Sigmoid colon (tissue), 6 donors: ENCODE measurements at regions not wholly inside any gene's neighbourhood (a gene's known extent, or its start where the extent isn't known, plus 50 kb on each side); places are given as distances from the start of the nearest gene placed in this dataset.

Experiments used
- DNase-seq: peaks from one replicate; pipeline ENCODE4 v3.0.0-alpha.2; 2019
- H3K27ac ChIP-seq, 4 donors: fragments of 200-600 bp; sonication (generic); one replicate each; pipeline ENCODE4 v1.5.1; 2016 to 2019; ENCODE audit warnings: mild to moderate bottlenecking in 1 of 4
- H3K27me3 ChIP-seq, 3 donors: fragments of 200-600 bp; sonication (generic); one replicate each; pipeline ENCODE4 v1.5.1; 2019; ENCODE audit warnings: mild to moderate bottlenecking in 1 of 3
- H3K36me3 ChIP-seq, 4 donors: fragments of 200-600 bp; sonication (generic); one replicate each; pipeline ENCODE4 v1.5.1; 2016 to 2019
- H3K4me1 ChIP-seq, 4 donors: fragments of 200-600 bp; sonication (generic); one replicate each; pipeline ENCODE4 v1.5.1; 2017 to 2019
- H3K4me3 ChIP-seq, 4 donors: fragments of 200-600 bp; sonication (generic); one replicate each; pipeline ENCODE4 v1.5.1; 2017 to 2019; ENCODE audit warnings: mild to moderate bottlenecking in 2 of 4, moderate library complexity in 1 of 4
- H3K9me3 ChIP-seq, 4 donors: fragments of 200-600 bp in 3 of 4; sonication (generic) in 3 of 4; one replicate each; pipeline versions ENCODE4 v1.5.1 to v1.6.1; 2013 to 2019
- EP300 ChIP-seq, 4 donors: sonication (generic); formaldehyde crosslinking; IDR thresholded peaks; one replicate each; pipeline ENCODE4 v1.6.1; 2017; ENCODE audit warnings: antibody characterized with exemption in 4 of 4
- POLR2A ChIP-seq, 2 donors: fragments of 450-650 bp; IDR thresholded peaks; one replicate each; pipeline ENCODE4 v1.6.1; 2016; ENCODE audit warnings: antibody characterized with exemption in 2 of 2, mild to moderate bottlenecking in 2 of 2, moderate library complexity in 2 of 2
- POLR2AphosphoS5 ChIP-seq, 4 donors: sonication (generic); formaldehyde crosslinking; IDR thresholded peaks; one replicate each; pipeline ENCODE4 v1.6.1; 2017; ENCODE audit warnings: antibody characterized with exemption in 4 of 4
- WGBS, 2 donors: extraction: QIAGEN DNeasy Blood & Tissue Kit; methylation state at CpG; one replicate each; pipeline ENCODE4 v1.1.7; 2013; 5-methylcytosine and 5-hydroxymethylcytosine counted together
- intact Hi-C: fragments of 100-400 bp; cut with DNase I; formaldehyde crosslinking; loops from one replicate; pipeline ENCODE4 v1.15.1; 2023
- TF ChIP-seq, protein P1 (sequence below), 4 experiments: fragments of 450-650 bp in 3 of 4; fragments of 200-600 bp in 1 of 4; IDR thresholded peaks; one replicate each; pipeline ENCODE4 v1.5.1; 2016 to 2019; ENCODE audit warnings: antibody characterized with exemption in 4 of 4, mild to moderate bottlenecking in 3 of 4, moderate library complexity in 2 of 4
- donor health status: healthy with polysubstance abuse.
- donor health status: healthy.

DNA sequence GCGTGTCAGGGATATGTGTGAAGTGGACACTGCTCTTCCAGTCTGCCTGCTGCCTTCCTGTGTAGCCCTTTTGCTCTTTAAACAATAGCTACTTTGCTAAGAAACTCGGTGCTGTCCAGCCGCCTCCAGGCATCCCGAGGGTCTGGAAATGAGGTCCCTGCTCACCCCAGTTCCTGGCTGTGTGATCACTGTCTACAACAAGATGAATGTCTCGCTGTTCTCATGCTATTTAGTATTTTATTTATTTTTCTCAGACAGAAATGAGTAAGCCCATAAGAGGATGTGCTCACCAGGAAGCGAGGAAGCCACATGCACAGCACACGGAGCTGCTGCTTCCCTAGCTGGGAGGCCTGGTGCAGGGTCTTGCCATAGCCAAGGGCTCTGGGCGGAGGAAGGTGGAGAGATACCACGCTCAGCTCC, 167.0 kb upstream of the PITRM1 start:
- Histone ChIP-seq H3K4me3 (no peak overlapping the region), H3K9me3 (no peaks in the 10 kb centered on the region), H3K4me1 (peaks cover 0 to 3% (median 0%) of the 10 kb centered on the region in 4 donors), H3K27me3 (no peaks in the 10 kb centered on the region), H3K27ac (no peak overlapping the region), H3K36me3 (no peaks in the 10 kb centered on the region)
- intact Hi-C loops = no loop called here
- no peak for TF ChIP-seq POLR2A (IDR thresholded peaks at IDR 0.05)
- no peak for TF ChIP-seq POLR2AphosphoS5 (IDR thresholded peaks at IDR 0.05)
- TF ChIP-seq, protein P1, sequence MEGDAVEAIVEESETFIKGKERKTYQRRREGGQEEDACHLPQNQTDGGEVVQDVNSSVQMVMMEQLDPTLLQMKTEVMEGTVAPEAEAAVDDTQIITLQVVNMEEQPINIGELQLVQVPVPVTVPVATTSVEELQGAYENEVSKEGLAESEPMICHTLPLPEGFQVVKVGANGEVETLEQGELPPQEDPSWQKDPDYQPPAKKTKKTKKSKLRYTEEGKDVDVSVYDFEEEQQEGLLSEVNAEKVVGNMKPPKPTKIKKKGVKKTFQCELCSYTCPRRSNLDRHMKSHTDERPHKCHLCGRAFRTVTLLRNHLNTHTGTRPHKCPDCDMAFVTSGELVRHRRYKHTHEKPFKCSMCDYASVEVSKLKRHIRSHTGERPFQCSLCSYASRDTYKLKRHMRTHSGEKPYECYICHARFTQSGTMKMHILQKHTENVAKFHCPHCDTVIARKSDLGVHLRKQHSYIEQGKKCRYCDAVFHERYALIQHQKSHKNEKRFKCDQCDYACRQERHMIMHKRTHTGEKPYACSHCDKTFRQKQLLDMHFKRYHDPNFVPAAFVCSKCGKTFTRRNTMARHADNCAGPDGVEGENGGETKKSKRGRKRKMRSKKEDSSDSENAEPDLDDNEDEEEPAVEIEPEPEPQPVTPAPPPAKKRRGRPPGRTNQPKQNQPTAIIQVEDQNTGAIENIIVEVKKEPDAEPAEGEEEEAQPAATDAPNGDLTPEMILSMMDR (IDR thresholded peaks at IDR 0.05) = no peak
- TF ChIP-seq EP300 (IDR thresholded peaks at IDR 0.05) = no peak
- no peak for DNase-seq
- 56 to 74% methylated on average over 9 of the region's 9 CpGs for WGBS, 2 donors

DNA sequence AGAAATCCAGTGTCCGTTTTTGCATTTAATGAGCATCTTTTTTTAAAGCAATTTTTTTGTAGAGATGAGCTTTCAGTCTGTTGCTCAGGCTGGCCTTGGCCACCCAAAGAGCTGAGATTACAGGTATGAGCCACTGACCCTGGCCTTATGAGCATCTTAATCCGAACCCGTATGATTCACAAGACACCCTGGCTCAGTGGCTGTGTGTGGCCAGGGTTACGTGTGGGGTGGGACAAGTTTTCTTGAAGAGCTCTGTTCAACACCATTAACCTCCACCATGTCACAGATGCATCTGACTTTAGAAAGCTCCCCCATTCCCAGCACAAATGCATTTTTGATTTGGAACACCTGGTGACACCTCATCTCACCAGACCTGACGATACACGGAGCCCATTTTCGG, 166.5 kb upstream of the PITRM1 start:
- TF ChIP-seq POLR2A (IDR thresholded peaks at IDR 0.05) (no peak), POLR2AphosphoS5 (IDR thresholded peaks at IDR 0.05) (no peak)
- TF ChIP-seq, protein P1 (IDR thresholded peaks at IDR 0.05) = no peak

DNA sequence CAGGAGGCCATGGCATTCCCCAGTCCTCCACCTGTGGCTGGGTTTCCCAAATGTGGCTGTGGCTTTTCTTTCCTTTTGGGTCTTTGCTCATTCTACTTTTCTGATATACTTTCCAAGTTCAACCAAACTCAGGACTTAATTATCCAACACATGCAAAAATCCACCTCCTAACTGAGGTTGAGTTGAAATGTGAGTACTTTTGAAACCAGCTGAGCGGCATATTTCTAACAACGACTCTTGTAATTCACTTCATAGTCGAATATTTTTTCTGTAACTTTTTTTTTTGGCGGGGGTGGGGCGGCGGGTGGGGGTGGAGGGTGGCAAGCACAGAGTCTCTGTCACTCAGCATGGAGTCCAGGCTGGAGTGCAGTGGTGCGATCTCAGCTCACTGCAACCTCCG, 165.2 kb upstream of the PITRM1 start:
- TF ChIP-seq EP300 (IDR thresholded peaks at IDR 0.05) (no peak), POLR2A (IDR thresholded peaks at IDR 0.05) (no peak), POLR2AphosphoS5 (IDR thresholded peaks at IDR 0.05) (no peak)
- TF ChIP-seq, protein P1 (IDR thresholded peaks at IDR 0.05) = no peak
- no peak overlapping the region for H3K4me3 ChIP-seq
- H3K9me3 ChIP-seq = no peaks in the 10 kb centered on the region
- intact Hi-C loops = no loop called here
- no peak for DNase-seq
- H3K4me1 ChIP-seq = peaks cover 0 to 3% (median 0%) of the 10 kb centered on the region in 4 donors
- no peaks in the 10 kb centered on the region for H3K36me3 ChIP-seq
- no peak overlapping the region for H3K27ac ChIP-seq
- no peaks in the 10 kb centered on the region for H3K27me3 ChIP-seq
- WGBS, 2 donors = 93 to 96% methylated on average over 8 of the region's 8 CpGs

More for the DNA sequence above, 166.5 kb upstream of the PITRM1 start:
- H3K4me1 ChIP-seq = peaks cover 0 to 3% (median 0%) of the 10 kb centered on the region in 4 donors
- H3K27ac ChIP-seq = no peak overlapping the region
- WGBS, 2 donors = 83 to 94% methylated on average over 7 of the region's 7 CpGs
- no peaks in the 10 kb centered on the region for H3K36me3 ChIP-seq
- no peaks in the 10 kb centered on the region for H3K27me3 ChIP-seq
- H3K9me3 ChIP-seq = no peaks in the 10 kb centered on the region
- no peak overlapping the region for H3K4me3 ChIP-seq
- no peak for DNase-seq
- intact Hi-C loops = no loop called here

DNA sequence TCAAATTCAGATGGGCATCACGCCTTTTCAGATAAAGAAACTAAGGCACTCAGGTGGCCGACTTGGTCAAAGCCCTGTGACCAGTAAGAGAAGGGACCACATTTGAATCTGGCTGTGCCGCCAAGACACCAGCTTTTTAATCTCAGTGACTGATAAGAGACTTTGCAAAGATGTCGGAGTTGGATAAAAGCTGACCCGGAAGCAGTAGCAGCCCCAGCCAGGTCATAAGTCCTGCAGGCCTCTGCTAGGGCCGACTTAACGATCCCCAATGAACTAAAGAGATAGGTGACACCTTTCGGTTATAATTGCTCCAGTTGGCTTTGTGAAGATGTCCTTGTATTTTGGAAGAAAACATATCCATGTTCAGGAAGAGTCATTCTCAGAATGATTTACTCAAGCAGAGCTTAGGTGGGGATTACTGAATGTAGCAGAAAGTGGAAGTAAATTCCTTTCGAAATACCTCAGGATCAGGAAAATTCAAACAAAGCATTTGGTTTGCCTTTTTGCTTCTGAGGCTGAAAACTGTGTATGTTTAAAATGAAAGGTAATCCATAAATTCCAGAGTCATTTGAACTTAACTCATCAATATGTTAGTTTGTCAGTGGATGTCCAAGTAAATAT, 164.2 kb upstream of the PITRM1 start:
- no peak for TF ChIP-seq POLR2A (IDR thresholded peaks at IDR 0.05)
- TF ChIP-seq, protein P1 (IDR thresholded peaks at IDR 0.05) = no peak
- no peak for TF ChIP-seq POLR2AphosphoS5 (IDR thresholded peaks at IDR 0.05)
- TF ChIP-seq EP300 (IDR thresholded peaks at IDR 0.05) = no peak
- Histone ChIP-seq H3K27me3 (no peaks in the 10 kb centered on the region), H3K4me3 (no peak overlapping the region), H3K9me3 (no peaks in the 10 kb centered on the region), H3K4me1 (peaks cover 0 to 3% (median 0%) of the 10 kb centered on the region in 4 donors), H3K36me3 (no peaks in the 10 kb centered on the region), H3K27ac (no peak overlapping the region)
- intact Hi-C loops = no loop called here
- DNase-seq = no peak
- 94% methylated on average over 9 of the region's 9 CpGs for WGBS, 2 donors

DNA sequence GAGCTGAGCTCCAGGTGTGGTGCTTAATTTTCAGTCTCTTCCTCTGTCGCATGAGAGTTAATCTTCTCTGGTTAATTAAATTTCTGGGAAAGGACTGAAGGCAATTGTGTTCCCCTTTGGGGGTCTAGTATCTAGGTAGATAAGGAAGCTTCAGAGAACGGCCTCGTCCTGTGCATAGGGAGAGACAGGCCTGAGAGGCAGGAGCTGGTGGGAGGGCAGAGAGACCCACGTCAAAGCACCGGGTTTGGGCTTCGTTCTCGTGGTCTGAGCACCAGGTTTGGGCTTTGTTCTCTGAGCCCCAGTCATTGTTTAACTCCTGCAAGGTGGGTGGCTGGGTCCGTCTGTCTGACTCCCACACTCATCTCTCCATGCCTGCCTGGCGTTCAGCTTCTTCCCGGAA, 160.8 kb upstream of the PITRM1 start:
- Histone ChIP-seq H3K36me3 (no peaks in the 10 kb centered on the region), H3K4me3 (no peak overlapping the region), H3K9me3 (no peaks in the 10 kb centered on the region), H3K27me3 (no peaks in the 10 kb centered on the region), H3K4me1 (no peaks in the 10 kb centered on the region), H3K27ac (no peak overlapping the region)
- intact Hi-C loops = no loop called here
- no peak for DNase-seq
- TF ChIP-seq POLR2AphosphoS5 (IDR thresholded peaks at IDR 0.05) = no peak
- 88 to 89% methylated on average over 10 of the region's 10 CpGs for WGBS, 2 donors
